Erythroblast (primary cell): ENCODE measurements at regions not wholly inside any gene's neighbourhood (a gene's known extent, or its start where the extent isn't known, plus 50 kb on each side); places are given as distances from the start of the nearest gene placed in this dataset.

ENCODE experiments used
- GATA1 ChIP-seq: IDR thresholded peaks from 2 replicates; pipeline ENCODE4 v1.6.1; 2011; ENCODE audit warnings: low read depth, mild to moderate bottlenecking, control low read depth, low read length, moderate library complexity
- POLR2A ChIP-seq: IDR thresholded peaks from 2 replicates; pipeline ENCODE4 v1.6.1; 2011; ENCODE audit warnings: mild to moderate bottlenecking, low read length

DNA sequence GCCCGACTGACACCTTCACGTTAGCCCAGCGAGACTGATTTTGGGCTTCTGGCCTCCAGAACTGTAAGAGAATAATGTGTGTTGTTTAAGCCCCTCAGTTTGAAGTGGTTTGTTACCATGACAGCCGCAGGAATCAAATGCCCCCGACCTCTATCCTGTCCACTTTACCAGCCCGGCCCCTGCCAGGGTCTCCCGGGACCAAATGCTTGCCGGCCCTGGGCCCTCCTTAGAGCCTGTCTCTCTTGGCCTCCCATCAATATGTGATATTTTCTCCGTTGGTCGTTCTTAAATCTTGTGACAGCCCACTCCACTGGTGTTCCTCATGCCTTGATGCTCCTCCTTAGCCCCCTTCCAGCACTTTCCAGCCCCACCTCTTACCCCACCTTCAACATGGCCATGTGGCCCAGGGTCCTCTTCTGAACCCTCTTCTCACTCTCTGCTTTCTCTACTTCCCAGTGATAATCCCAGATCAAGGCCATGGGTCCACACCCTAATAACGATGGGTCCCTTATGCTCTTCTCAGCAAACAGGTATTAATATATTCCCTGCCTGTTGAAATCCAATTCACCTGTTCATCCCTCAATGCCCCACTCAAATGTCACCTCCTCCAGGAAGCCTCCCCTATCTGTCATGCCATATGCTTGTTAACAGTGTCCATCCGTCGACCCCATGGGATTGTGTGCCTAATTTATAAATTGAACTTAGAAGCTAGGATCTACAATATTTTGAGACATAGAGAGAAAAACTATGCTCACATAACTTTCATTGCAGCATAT, 192.8 kb downstream of the ZFP36L2 start:
- TF ChIP-seq POLR2A = no peak
- TF ChIP-seq GATA1 = no peak
